ENCODE measurements at regions not wholly inside any gene's neighbourhood (a gene's known extent, or its start where the extent isn't known, plus 50 kb on each side); places are given as distances from the start of the nearest gene placed in this dataset.

DNA sequence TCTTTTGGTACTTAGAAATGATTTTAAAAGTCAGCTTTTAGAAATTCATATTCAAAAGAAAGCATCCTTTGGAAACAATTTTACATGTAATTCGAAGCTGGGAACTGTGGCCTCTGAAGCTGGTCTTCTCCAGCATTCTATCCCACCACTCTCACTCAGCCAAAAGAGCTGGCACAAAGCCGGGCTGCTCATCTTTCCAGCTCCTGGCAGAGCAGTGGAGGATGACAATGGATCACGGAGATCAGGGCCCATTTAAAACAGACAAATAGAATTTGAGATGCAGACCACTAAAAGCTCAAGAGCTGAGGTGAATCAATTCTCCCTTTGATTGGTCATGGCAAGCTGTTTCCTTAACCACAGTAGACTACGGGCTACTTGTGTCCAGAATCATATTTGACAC, 60.6 kb downstream of the OTOR start:
- TF ChIP-seq, protein P1, sequence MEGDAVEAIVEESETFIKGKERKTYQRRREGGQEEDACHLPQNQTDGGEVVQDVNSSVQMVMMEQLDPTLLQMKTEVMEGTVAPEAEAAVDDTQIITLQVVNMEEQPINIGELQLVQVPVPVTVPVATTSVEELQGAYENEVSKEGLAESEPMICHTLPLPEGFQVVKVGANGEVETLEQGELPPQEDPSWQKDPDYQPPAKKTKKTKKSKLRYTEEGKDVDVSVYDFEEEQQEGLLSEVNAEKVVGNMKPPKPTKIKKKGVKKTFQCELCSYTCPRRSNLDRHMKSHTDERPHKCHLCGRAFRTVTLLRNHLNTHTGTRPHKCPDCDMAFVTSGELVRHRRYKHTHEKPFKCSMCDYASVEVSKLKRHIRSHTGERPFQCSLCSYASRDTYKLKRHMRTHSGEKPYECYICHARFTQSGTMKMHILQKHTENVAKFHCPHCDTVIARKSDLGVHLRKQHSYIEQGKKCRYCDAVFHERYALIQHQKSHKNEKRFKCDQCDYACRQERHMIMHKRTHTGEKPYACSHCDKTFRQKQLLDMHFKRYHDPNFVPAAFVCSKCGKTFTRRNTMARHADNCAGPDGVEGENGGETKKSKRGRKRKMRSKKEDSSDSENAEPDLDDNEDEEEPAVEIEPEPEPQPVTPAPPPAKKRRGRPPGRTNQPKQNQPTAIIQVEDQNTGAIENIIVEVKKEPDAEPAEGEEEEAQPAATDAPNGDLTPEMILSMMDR (conservative IDR thresholded peaks at IDR 0.05; ENCODE audit: low read depth, low read length): no peak
- TF ChIP-seq EZH2 (IDR thresholded peaks at IDR 0.05; ENCODE audit: borderline replicate concordance, low read depth, low read length, poor library complexity, severe bottlenecking): no peak
